MM.1S (cell line): ENCODE measurements at regions not wholly inside any gene's neighbourhood (a gene's known extent, or its start where the extent isn't known, plus 50 kb on each side); places are given as distances from the start of the nearest gene placed in this dataset.

Experiments used
- DNase-seq: peaks from one replicate; pipeline ENCODE4 v3.0.0-alpha.2; 2015
- H2AFZ ChIP-seq: fragments of 300-600 bp; sonication (generic); 2 replicates; pipeline ENCODE4 v1.6.0; 2016; ENCODE audit warnings: antibody characterized with exemption, low read length
- H3F3A ChIP-seq: fragments of 300-600 bp; sonication (generic); 2 replicates; pipeline ENCODE4 v1.6.1; 2016; ENCODE audit warnings: mild to moderate bottlenecking, antibody characterized with exemption, low read length, moderate library complexity, mixed read lengths; ENCODE audit not compliant: insufficient read depth
- H3K27ac ChIP-seq: fragments of 300-600 bp; sonication (generic); 2 replicates; pipeline ENCODE4 v1.5.1; 2016; ENCODE audit warnings: mild to moderate bottlenecking, low read length
- H3K27me3 ChIP-seq: fragments of 300-600 bp; sonication (generic); replicated peaks from 2 replicates; pipeline ENCODE4 v1.6.0; 2016; ENCODE audit warnings: low read length; ENCODE audit not compliant: insufficient read depth
- H3K36me3 ChIP-seq: fragments of 300-600 bp; sonication (generic); replicated peaks from 2 replicates; pipeline ENCODE4 v1.6.1; 2016; ENCODE audit warnings: mild to moderate bottlenecking, low read length, mixed read lengths; ENCODE audit not compliant: insufficient read depth
- H3K4me1 ChIP-seq: fragments of 300-600 bp; sonication (generic); 2 replicates; pipeline ENCODE4 v1.6.1; 2016; ENCODE audit warnings: low read length, mixed read lengths
- H3K4me2 ChIP-seq: fragments of 300-600 bp; sonication (generic); 2 replicates; pipeline ENCODE4 v1.6.0; 2016; ENCODE audit warnings: low read depth, low read length
- H3K4me3 ChIP-seq: fragments of 300-600 bp; sonication (generic); 2 replicates; pipeline ENCODE4 v1.5.1; 2016; ENCODE audit warnings: low read length, mixed read lengths
- H3K79me2 ChIP-seq: fragments of 300-600 bp; sonication (generic); 2 replicates; pipeline ENCODE4 v1.6.1; 2016; ENCODE audit warnings: mixed run types, low read length, mixed read lengths
- H3K9ac ChIP-seq: fragments of 300-600 bp; sonication (generic); 2 replicates; pipeline ENCODE4 v1.6.1; 2016; ENCODE audit warnings: low read length, mixed read lengths
- H3K9me2 ChIP-seq: fragments of 300-600 bp; sonication (generic); replicated peaks from 2 replicates; pipeline ENCODE4 v1.6.1; 2016; ENCODE audit warnings: mild to moderate bottlenecking, low read length, mixed read lengths; ENCODE audit not compliant: insufficient read depth
- H3K9me3 ChIP-seq: fragments of 300-600 bp; sonication (generic); replicated peaks from 2 replicates; pipeline ENCODE4 v1.6.1; 2016; ENCODE audit warnings: mild to moderate bottlenecking, low read length, mixed read lengths; ENCODE audit not compliant: insufficient read depth
- H4K20me1 ChIP-seq: fragments of 300-600 bp; sonication (generic); 2 replicates; pipeline ENCODE4 v1.6.1; 2016; ENCODE audit warnings: mild to moderate bottlenecking, low read length, moderate library complexity, mixed read lengths; ENCODE audit not compliant: insufficient read depth
- EZH2 ChIP-seq: fragments of 300-600 bp; sonication (generic); optimal IDR thresholded peaks from 2 replicates; pipeline ENCODE3; 2017; ENCODE audit warnings: low read depth, mild to moderate bottlenecking, antibody characterized with exemption, low read length, mixed read lengths
- EZH2phosphoT487 ChIP-seq: fragments of 300-600 bp; sonication (generic); IDR thresholded peaks from 2 replicates; pipeline ENCODE4 v1.6.1; 2018; ENCODE audit warnings: antibody characterized with exemption, low read length
- TF ChIP-seq, protein P1 (sequence below): fragments of 300-600 bp; sonication (generic); IDR thresholded peaks from 2 replicates; pipeline ENCODE4 v1.5.1; 2016; ENCODE audit warnings: antibody characterized with exemption, low read length, mixed read lengths

DNA sequence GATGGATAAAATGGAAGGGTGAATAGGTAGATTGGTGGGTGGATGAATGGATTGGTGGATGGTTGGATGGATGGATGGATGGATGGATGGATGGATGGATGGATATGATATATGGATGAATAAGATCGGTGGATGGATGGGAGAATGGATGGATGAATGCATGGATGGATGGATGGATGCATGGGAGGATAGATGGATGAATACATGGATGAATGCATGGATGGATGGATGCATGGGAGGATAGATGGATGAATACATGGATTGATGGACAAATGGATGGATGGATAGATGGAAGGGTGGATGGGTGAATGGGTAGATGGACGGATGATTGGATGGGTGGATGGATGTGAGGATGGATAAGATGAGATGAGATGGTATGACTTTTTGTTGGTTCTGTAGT, 95.7 kb upstream of the DUSP22 start:
- Histone ChIP-seq H3K4me2 (no peak overlapping the region), H4K20me1 (no peaks in the 10 kb centered on the region), H3K36me3 (no peaks in the 10 kb centered on the region), H3K9me2 (no peaks in the 10 kb centered on the region), H3K4me3 (no peak overlapping the region), H3K27ac (no peak overlapping the region), H3F3A (peaks cover 14% of the 10 kb centered on the region), H2AFZ (no peak overlapping the region), H3K9me3 (no peaks in the 10 kb centered on the region), H3K27me3 (no peaks in the 10 kb centered on the region), H3K79me2 (no peaks in the 10 kb centered on the region), H3K9ac (no peak overlapping the region), H3K4me1 (peaks cover 35% of the 10 kb centered on the region)
- DNase-seq, result no peak
- TF ChIP-seq EZH2 (no peak), EZH2phosphoT487 (no peak)
- TF ChIP-seq, protein P1, sequence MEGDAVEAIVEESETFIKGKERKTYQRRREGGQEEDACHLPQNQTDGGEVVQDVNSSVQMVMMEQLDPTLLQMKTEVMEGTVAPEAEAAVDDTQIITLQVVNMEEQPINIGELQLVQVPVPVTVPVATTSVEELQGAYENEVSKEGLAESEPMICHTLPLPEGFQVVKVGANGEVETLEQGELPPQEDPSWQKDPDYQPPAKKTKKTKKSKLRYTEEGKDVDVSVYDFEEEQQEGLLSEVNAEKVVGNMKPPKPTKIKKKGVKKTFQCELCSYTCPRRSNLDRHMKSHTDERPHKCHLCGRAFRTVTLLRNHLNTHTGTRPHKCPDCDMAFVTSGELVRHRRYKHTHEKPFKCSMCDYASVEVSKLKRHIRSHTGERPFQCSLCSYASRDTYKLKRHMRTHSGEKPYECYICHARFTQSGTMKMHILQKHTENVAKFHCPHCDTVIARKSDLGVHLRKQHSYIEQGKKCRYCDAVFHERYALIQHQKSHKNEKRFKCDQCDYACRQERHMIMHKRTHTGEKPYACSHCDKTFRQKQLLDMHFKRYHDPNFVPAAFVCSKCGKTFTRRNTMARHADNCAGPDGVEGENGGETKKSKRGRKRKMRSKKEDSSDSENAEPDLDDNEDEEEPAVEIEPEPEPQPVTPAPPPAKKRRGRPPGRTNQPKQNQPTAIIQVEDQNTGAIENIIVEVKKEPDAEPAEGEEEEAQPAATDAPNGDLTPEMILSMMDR, result no peak

DNA sequence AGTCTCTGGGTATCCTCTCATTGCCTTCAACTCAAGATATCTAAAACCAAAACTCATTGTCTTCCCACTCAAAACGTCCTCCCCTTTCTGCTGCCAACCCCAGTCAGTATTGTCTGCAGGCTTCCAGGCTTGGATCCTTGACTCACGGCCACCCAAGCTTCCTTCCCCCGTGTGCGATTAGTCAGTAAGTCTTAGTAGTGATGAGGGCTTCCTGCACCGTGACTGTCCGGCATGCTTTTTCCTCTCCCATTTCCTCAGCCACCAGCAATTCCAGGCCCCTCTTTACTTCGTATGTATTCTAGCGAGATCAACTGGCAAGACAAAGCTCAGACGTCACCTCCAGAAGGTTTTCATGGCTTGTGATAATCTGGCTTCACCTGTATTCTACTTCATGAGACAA, 88.6 kb upstream of the DUSP22 start:
- no peak for DNase-seq
- H3K27me3 ChIP-seq, result no peaks in the 10 kb centered on the region
- H2AFZ ChIP-seq, result no peak overlapping the region
- no peak overlapping the region for H3K9ac ChIP-seq
- no peaks in the 10 kb centered on the region for H3F3A ChIP-seq
- H3K36me3 ChIP-seq, result no peaks in the 10 kb centered on the region
- H3K79me2 ChIP-seq, result no peaks in the 10 kb centered on the region
- no peaks in the 10 kb centered on the region for H3K9me2 ChIP-seq
- no peak for TF ChIP-seq EZH2phosphoT487
- TF ChIP-seq EZH2, result no peak
- TF ChIP-seq, protein P1, result no peak
- H3K9me3 ChIP-seq, result no peaks in the 10 kb centered on the region
- H3K4me3 ChIP-seq, result no peak overlapping the region
- H3K4me1 ChIP-seq, result no peaks in the 10 kb centered on the region
- H3K4me2 ChIP-seq, result no peak overlapping the region
- H4K20me1 ChIP-seq, result no peaks in the 10 kb centered on the region
- H3K27ac ChIP-seq, result no peak overlapping the region

DNA sequence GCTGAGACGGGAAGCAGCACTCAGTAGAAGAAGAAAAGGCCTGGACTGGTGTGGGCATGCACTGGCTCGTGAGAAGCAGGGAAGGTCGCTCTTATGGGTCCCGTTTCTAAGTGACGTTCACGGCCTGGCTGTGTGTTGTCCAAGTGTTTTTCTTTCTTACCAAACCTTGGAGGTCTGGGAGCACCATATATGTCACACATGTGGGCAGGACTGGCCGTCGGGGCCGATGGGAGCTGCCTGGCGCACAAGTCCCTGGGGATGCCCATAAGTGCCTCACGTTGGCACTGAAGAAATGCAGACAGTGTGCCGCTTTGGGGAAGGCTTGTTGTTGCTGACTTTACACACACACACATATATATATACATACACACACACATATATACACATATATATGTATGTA, 86.0 kb upstream of the DUSP22 start:
- H3F3A ChIP-seq, result no peaks in the 10 kb centered on the region
- no peak overlapping the region for H3K27ac ChIP-seq
- no peak overlapping the region for H3K4me3 ChIP-seq
- no peak overlapping the region for H3K9ac ChIP-seq
- TF ChIP-seq EZH2 (no peak), EZH2phosphoT487 (no peak)
- TF ChIP-seq, protein P1, result no peak
- no peaks in the 10 kb centered on the region for H3K27me3 ChIP-seq
- H3K9me2 ChIP-seq, result no peaks in the 10 kb centered on the region
- peaks cover 13% of the 10 kb centered on the region for H3K4me1 ChIP-seq
- H3K4me2 ChIP-seq, result no peak overlapping the region
- H4K20me1 ChIP-seq, result no peaks in the 10 kb centered on the region
- H3K79me2 ChIP-seq, result no peaks in the 10 kb centered on the region
- DNase-seq, result no peak
- no peaks in the 10 kb centered on the region for H3K36me3 ChIP-seq
- H3K9me3 ChIP-seq, result no peaks in the 10 kb centered on the region
- no peak overlapping the region for H2AFZ ChIP-seq
